ENCODE measurements at regions not wholly inside any gene's neighbourhood (a gene's known extent, or its start where the extent isn't known, plus 50 kb on each side); places are given as distances from the start of the nearest gene placed in this dataset.

- Histone ChIP-seq H2AFZ (ENCODE audit: low read depth, low read length, severe bottlenecking) (no peak overlapping the region), H3K4me2 (ENCODE audit: low read depth, low read length, poor library complexity, severe bottlenecking) (no peak overlapping the region), H3K36me3 (ENCODE audit: low read length) (no peaks in the 10 kb centered on the region), H3K27ac (ENCODE audit: low read depth, low read length) (no peak overlapping the region), H3K79me2 (ENCODE audit: insufficient read depth, low read length) (no peaks in the 10 kb centered on the region), H3K4me3 (ENCODE audit: insufficient read depth, low read length, poor library complexity, severe bottlenecking) (no peak overlapping the region), H3K27me3 (ENCODE audit: low read length) (no peaks in the 10 kb centered on the region), H4K20me1 (ENCODE audit: low read depth, low read length) (no peaks in the 10 kb centered on the region), H3K9me2 (replicated peaks; ENCODE audit: insufficient read depth, low read length) (no peaks in the 10 kb centered on the region), H3F3A (ENCODE audit: insufficient read depth) (no peaks in the 10 kb centered on the region), H3K9me3 (ENCODE audit: insufficient read depth, low read length) (no peaks in the 10 kb centered on the region), H3K9ac (ENCODE audit: low read length) (no peak overlapping the region)
- no peak for TF ChIP-seq EZH2phosphoT487 (conservative IDR thresholded peaks at IDR 0.05; ENCODE audit: low read length)
- TF ChIP-seq CTCF (IDR thresholded peaks at IDR 0.05; ENCODE audit: insufficient read depth, low read length, poor library complexity, severe bottlenecking), result no peak
These were observed 167.6 kb downstream of the ALDH1A2 start for GRCh38 chr15:57897870-57898269.

GRCh38 chr15:57902155-57902554, 163.4 kb downstream of the ALDH1A2 start:
- H3K27ac ChIP-seq (ENCODE audit: low read depth, low read length), result no peak overlapping the region
- no peaks in the 10 kb centered on the region for H3K36me3 ChIP-seq (ENCODE audit: low read length)
- no peak overlapping the region for H2AFZ ChIP-seq (ENCODE audit: low read depth, low read length, severe bottlenecking)
- no peaks in the 10 kb centered on the region for H3K9me3 ChIP-seq (ENCODE audit: insufficient read depth, low read length)
- H3K79me2 ChIP-seq (ENCODE audit: insufficient read depth, low read length), result no peaks in the 10 kb centered on the region
- no peak for TF ChIP-seq CTCF (IDR thresholded peaks at IDR 0.05; ENCODE audit: insufficient read depth, low read length, poor library complexity, severe bottlenecking)
- no peak for TF ChIP-seq EZH2phosphoT487 (conservative IDR thresholded peaks at IDR 0.05; ENCODE audit: low read length)
- H4K20me1 ChIP-seq (ENCODE audit: low read depth, low read length), result no peaks in the 10 kb centered on the region
- H3F3A ChIP-seq (ENCODE audit: insufficient read depth), result no peaks in the 10 kb centered on the region
- H3K4me3 ChIP-seq (ENCODE audit: insufficient read depth, low read length, poor library complexity, severe bottlenecking), result no peak overlapping the region
- no peak overlapping the region for H3K4me2 ChIP-seq (ENCODE audit: low read depth, low read length, poor library complexity, severe bottlenecking)
- H3K27me3 ChIP-seq (ENCODE audit: low read length), result 0 out of 2 replicates have a peak, but pooled peaks cover 2% of the 10 kb centered on the region
- H3K9me2 ChIP-seq (replicated peaks; ENCODE audit: insufficient read depth, low read length), result no peaks in the 10 kb centered on the region
- no peak overlapping the region for H3K9ac ChIP-seq (ENCODE audit: low read length)
